GM19351 (cell line): ENCODE measurements at regions not wholly inside any gene's neighbourhood (a gene's known extent, or its start where the extent isn't known, plus 50 kb on each side); places are given as distances from the start of the nearest gene placed in this dataset.

ENCODE experiments used
- ATAC-seq: cut with Tn5 transposase; IDR thresholded peaks from one replicate; pipeline ENCODE4 v1.9.1; 2021; ENCODE audit warnings: mild to moderate bottlenecking, moderate library complexity; ENCODE audit not compliant: unreplicated experiment

DNA sequence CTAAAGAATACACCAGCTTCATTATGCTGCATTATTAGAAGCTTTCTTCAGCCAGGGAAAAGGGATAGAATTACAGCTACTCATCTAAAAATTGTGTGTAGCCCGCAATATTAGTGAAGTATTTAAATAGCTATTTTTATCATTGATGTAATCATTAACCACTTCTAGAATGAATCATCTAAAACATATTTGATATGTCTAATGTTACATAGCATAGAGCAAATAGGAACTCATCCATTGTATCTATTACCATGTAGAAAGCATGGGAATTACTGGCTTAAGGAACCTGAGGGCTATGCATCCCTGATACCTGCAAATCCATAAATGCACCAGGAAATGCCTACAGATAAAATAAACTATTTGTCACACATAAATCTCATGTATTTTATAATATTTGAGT lies 54.5 kb upstream of the VGLL3 start:
- ATAC-seq = no peak

DNA sequence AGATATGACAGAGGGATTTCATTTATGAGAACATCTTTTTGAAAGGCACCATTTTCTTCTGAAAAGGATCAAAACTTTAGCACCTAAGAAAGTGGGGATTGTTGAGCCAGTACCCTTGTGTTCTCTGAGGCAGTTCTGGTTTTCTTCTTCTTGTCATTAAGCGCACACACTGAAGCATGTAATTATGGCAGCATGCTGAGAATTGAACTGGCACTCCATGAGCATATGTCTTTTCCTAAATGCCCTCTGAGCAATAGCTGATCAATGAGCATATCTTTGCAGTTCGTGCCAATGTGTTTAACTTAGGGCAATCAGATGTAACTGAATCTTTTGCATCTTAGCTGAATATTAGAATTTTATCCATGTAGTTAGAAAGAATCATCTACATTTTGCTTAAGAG lies 53.9 kb upstream of the VGLL3 start:
- no peak for ATAC-seq

GRCh38 chr3:87044409-87044808 lies 53.5 kb upstream of the VGLL3 start:
- no peak for ATAC-seq

DNA sequence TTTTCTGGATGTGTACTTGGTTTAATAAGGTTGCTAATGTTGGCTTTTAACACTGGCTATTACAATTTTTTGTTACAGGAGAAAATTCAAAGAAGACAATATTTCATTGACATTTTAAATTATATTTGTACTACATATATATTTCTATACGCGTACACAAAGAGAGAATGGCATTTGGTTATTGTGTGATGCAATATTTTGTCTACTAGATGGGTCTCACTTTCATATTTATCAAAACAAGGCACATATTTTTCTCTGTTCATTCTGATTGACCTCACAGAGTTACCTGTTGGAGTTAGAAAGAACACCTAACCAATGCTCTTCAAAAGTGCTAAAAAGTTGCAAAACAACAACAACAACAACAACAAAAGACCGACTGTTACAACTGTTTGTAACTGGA lies 50.2 kb upstream of the VGLL3 start:
- ATAC-seq = no peak
